Liver (tissue), 8 donors: ENCODE measurements at regions not wholly inside any gene's neighbourhood (a gene's known extent, or its start where the extent isn't known, plus 50 kb on each side); places are given as distances from the start of the nearest gene placed in this dataset.

ENCODE experiments used
- DNase-seq: peaks from one replicate; pipeline ENCODE4 v3.0.0-alpha.2; 2017; ENCODE audit warnings: low spot score
- H3K27ac ChIP-seq, 2 donors: one replicate each; pipeline ENCODE4 v1.7.0; 2013; ENCODE audit warnings: inconsistent platforms in 2 of 2, low read length in 2 of 2, control low read depth in 1 of 2, low read depth in 1 of 2, mild to moderate bottlenecking in 1 of 2
- H3K27me3 ChIP-seq, 4 donors: one replicate each; pipeline versions ENCODE4 v1.6.1 to v1.7.0; 2013; ENCODE audit warnings: low read length in 3 of 4, inconsistent platforms in 1 of 4, mild to moderate bottlenecking in 1 of 4, moderate library complexity in 1 of 4; ENCODE audit not compliant: control insufficient read depth in 4 of 4, insufficient read depth in 4 of 4
- H3K36me3 ChIP-seq, 4 donors: one replicate each; pipeline versions ENCODE4 v1.6.1 to v1.7.0; 2013; ENCODE audit warnings: low read length in 3 of 4, mild to moderate bottlenecking in 3 of 4, low read depth in 1 of 4, moderate library complexity in 1 of 4; ENCODE audit not compliant: control insufficient read depth in 4 of 4, insufficient read depth in 3 of 4
- H3K4me1 ChIP-seq, 4 donors: one replicate each; pipeline versions ENCODE4 v1.6.1 to v1.7.0; 2013; ENCODE audit warnings: low read length in 3 of 4, mild to moderate bottlenecking in 3 of 4, moderate library complexity in 1 of 4; ENCODE audit not compliant: control insufficient read depth in 4 of 4, insufficient read depth in 4 of 4
- H3K4me3 ChIP-seq, 3 donors: one replicate each; pipeline versions ENCODE4 v1.6.1 to v1.7.0; 2013; ENCODE audit warnings: low read length in 3 of 3, control low read depth in 1 of 3, low read depth in 1 of 3, mild to moderate bottlenecking in 1 of 3
- H3K9ac ChIP-seq, 2 donors: one replicate each; pipeline ENCODE4 v1.7.0; 2013; ENCODE audit warnings: low read length in 2 of 2, mild to moderate bottlenecking in 2 of 2, moderate library complexity in 2 of 2, control low read depth in 1 of 2, low read depth in 1 of 2
- H3K9me3 ChIP-seq, 4 donors: one replicate each; pipeline versions ENCODE4 v1.6.1 to v1.7.0; 2013; ENCODE audit warnings: low read length in 3 of 4; ENCODE audit not compliant: control insufficient read depth in 4 of 4
- CTCF ChIP-seq: fragments of 150-350 bp; IDR thresholded peaks from 2 replicates; pipeline ENCODE4 v1.5.1; 2017; ENCODE audit warnings: improper control_type of control experiment, low read depth, low read length; ENCODE audit not compliant: missing input control
- EGR1 ChIP-seq, 2 donors: IDR thresholded peaks; 2 replicates each; pipeline ENCODE4 v1.6.1; 2016 to 2018; ENCODE audit warnings: antibody characterized with exemption in 2 of 2, low read depth in 2 of 2
- FOXA1 ChIP-seq: IDR thresholded peaks from 2 replicates; pipeline ENCODE4 v1.6.1; 2016; ENCODE audit warnings: antibody characterized with exemption
- FOXA2 ChIP-seq: IDR thresholded peaks from 2 replicates; pipeline ENCODE4 v1.6.1; 2016; ENCODE audit warnings: antibody characterized with exemption
- GABPA ChIP-seq, 2 donors: IDR thresholded peaks in 1 of 2; conservative IDR thresholded peaks in 1 of 2; 2 replicates each; pipeline ENCODE4 v1.6.1; 2016; ENCODE audit warnings: antibody characterized with exemption in 2 of 2, mild to moderate bottlenecking in 1 of 2, moderate library complexity in 1 of 2
- HNF4G ChIP-seq: IDR thresholded peaks from 2 replicates; pipeline ENCODE4 v1.6.1; 2016; ENCODE audit warnings: antibody characterized with exemption
- JUND ChIP-seq, 2 donors: IDR thresholded peaks; 2 replicates each; pipeline ENCODE4 v1.6.1; 2016; ENCODE audit warnings: antibody characterized with exemption in 2 of 2
- NR2F2 ChIP-seq: IDR thresholded peaks from 2 replicates; pipeline ENCODE4 v1.6.1; 2016; ENCODE audit warnings: antibody characterized with exemption
- RAD21 ChIP-seq, 2 donors: IDR thresholded peaks; 2 replicates each; pipeline ENCODE4 v1.6.1; 2016; ENCODE audit warnings: antibody characterized with exemption in 2 of 2, mild to moderate bottlenecking in 2 of 2
- SP1 ChIP-seq: IDR thresholded peaks from 2 replicates; pipeline ENCODE4 v1.6.1; 2018; ENCODE audit warnings: antibody characterized with exemption, mild to moderate bottlenecking
- TAF1 ChIP-seq: conservative IDR thresholded peaks from 2 replicates; pipeline ENCODE4 v1.6.1; 2016; ENCODE audit warnings: antibody characterized with exemption, mild to moderate bottlenecking
- YY1 ChIP-seq: IDR thresholded peaks from 2 replicates; pipeline ENCODE4 v1.6.1; 2016; ENCODE audit warnings: antibody characterized with exemption, mild to moderate bottlenecking
- ZBTB33 ChIP-seq: IDR thresholded peaks from 2 replicates; pipeline ENCODE4 v1.6.1; 2016; ENCODE audit warnings: antibody characterized with exemption
- WGBS: extraction: QIAGEN DNeasy Blood & Tissue Kit; methylation state at CpG from one replicate; pipeline ENCODE4 v1.1.7; 2013; 5-methylcytosine and 5-hydroxymethylcytosine counted together
- TF ChIP-seq, protein P1 (sequence below): IDR thresholded peaks from 2 replicates; pipeline ENCODE4 v1.6.1; 2016; ENCODE audit warnings: antibody characterized with exemption, mild to moderate bottlenecking
- donor health status: healthy.
- donor health status: healthy.
- donor health status: healthy.
- donor health status: healthy.
- donor health status: healthy.

DNA sequence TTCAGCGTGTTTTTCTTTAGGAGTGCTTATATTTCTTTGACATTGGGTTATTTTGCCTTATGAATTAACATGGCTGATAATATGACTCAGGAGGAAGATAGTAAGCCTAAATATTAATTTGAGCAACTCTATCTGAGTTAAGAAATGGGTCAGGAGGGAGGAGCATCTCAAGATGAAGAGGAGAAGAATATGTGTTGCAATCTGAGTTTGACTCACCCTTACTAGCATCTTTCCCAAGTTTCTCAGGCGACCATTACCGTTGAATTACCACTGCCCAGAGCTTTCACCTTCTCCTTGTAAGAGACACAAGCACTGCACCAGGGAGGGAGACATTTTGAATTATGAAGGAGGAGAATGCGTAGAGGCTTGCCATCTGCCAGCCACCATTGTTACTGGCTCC is 138.3 kb upstream of the MYRIP start:
- no peak overlapping the region for H3K9ac ChIP-seq
- H3K9me3 ChIP-seq, result no peaks in the 10 kb centered on the region
- WGBS, result 85% methylated on average over 4 of the region's 4 CpGs
- H3K4me3 ChIP-seq, result no peak overlapping the region
- TF ChIP-seq CTCF, result no peak
- no peak for TF ChIP-seq NR2F2
- TF ChIP-seq JUND (IDR thresholded peaks at IDR 0.05), result no peak
- H3K4me1 ChIP-seq, result no peaks in the 10 kb centered on the region
- DNase-seq, result no peak
- peaks cover 0 to 7% (median 0%) of the 10 kb centered on the region in 4 donors for H3K27me3 ChIP-seq
- no peak overlapping the region for H3K27ac ChIP-seq
- H3K36me3 ChIP-seq, result no peaks in the 10 kb centered on the region

GRCh38 chr3:39671600-39671999 is 137.8 kb upstream of the MYRIP start:
- no peaks in the 10 kb centered on the region for H3K9me3 ChIP-seq
- no peak overlapping the region for H3K4me3 ChIP-seq
- H3K27ac ChIP-seq, result no peak overlapping the region
- WGBS, result 44% methylated on average over 2 of the region's 2 CpGs
- no peak for DNase-seq
- peaks cover 0 to 7% (median 0%) of the 10 kb centered on the region in 4 donors for H3K27me3 ChIP-seq
- no peak overlapping the region for H3K9ac ChIP-seq
- TF ChIP-seq, protein P1, sequence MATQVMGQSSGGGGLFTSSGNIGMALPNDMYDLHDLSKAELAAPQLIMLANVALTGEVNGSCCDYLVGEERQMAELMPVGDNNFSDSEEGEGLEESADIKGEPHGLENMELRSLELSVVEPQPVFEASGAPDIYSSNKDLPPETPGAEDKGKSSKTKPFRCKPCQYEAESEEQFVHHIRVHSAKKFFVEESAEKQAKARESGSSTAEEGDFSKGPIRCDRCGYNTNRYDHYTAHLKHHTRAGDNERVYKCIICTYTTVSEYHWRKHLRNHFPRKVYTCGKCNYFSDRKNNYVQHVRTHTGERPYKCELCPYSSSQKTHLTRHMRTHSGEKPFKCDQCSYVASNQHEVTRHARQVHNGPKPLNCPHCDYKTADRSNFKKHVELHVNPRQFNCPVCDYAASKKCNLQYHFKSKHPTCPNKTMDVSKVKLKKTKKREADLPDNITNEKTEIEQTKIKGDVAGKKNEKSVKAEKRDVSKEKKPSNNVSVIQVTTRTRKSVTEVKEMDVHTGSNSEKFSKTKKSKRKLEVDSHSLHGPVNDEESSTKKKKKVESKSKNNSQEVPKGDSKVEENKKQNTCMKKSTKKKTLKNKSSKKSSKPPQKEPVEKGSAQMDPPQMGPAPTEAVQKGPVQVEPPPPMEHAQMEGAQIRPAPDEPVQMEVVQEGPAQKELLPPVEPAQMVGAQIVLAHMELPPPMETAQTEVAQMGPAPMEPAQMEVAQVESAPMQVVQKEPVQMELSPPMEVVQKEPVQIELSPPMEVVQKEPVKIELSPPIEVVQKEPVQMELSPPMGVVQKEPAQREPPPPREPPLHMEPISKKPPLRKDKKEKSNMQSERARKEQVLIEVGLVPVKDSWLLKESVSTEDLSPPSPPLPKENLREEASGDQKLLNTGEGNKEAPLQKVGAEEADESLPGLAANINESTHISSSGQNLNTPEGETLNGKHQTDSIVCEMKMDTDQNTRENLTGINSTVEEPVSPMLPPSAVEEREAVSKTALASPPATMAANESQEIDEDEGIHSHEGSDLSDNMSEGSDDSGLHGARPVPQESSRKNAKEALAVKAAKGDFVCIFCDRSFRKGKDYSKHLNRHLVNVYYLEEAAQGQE, result no peak
- no peak for TF ChIP-seq NR2F2
- no peak for TF ChIP-seq EGR1 (IDR thresholded peaks at IDR 0.05; ENCODE audit: low read depth in 2 of 2)
- TF ChIP-seq JUND (IDR thresholded peaks at IDR 0.05), result no peak
- no peak for TF ChIP-seq FOXA1
- TF ChIP-seq SP1, result no peak
- no peak for TF ChIP-seq GABPA (IDR thresholded peaks at IDR 0.05 in 1 of 2, conservative IDR thresholded peaks at IDR 0.05 in 1 of 2)
- TF ChIP-seq ZBTB33, result no peak
- no peak for TF ChIP-seq YY1
- no peak for TF ChIP-seq RAD21 (IDR thresholded peaks at IDR 0.05)
- no peak for TF ChIP-seq FOXA2
- TF ChIP-seq HNF4G, result no peak
- no peak for TF ChIP-seq TAF1
- H3K4me1 ChIP-seq, result no peaks in the 10 kb centered on the region
- H3K36me3 ChIP-seq, result no peaks in the 10 kb centered on the region
